SK-N-SH (cell line): ENCODE measurements at regions not wholly inside any gene's neighbourhood (a gene's known extent, or its start where the extent isn't known, plus 50 kb on each side); places are given as distances from the start of the nearest gene placed in this dataset.

ENCODE experiments used
- CTCF ChIA-PET: fragments of 300-600, 350-600 bp; formaldehyde crosslinking; extraction: SDS; loops from one replicate; lab custom pipeline; 2021; lab: Yijun Ruan, JAX
- POLR2A ChIA-PET: fragments of 350-600 bp; sonication (Branson Sonifier 250); formaldehyde crosslinking; extraction: SDS; loops from one replicate; lab custom pipeline; 2020; ENCODE audit warnings: antibody characterized with exemption, inconsistent platforms; lab: Yijun Ruan, JAX
- DNase-seq: peaks from one replicate; pipeline ENCODE4 v3.0.0; 2012
- H2AFZ ChIP-seq: fragments of 200-600 bp; sonication (generic); 2 replicates; pipeline ENCODE4 v1.8.1; 2016; ENCODE audit warnings: antibody characterized with exemption, mild to moderate bottlenecking, low read depth
- H3F3A ChIP-seq: fragments of 200-600 bp; sonication (generic); replicated peaks from 2 replicates; pipeline ENCODE3; 2016; ENCODE audit warnings: antibody characterized with exemption, mild to moderate bottlenecking; ENCODE audit not compliant: insufficient read depth
- H3K27ac ChIP-seq, 2 experiments: fragments of 200-500 bp in 1 of 2; fragments of 200-600 bp in 1 of 2; sonication (Bioruptor generic) in 1 of 2; sonication (generic), shearing (Covaris generic) in 1 of 2; 2 replicates each; pipeline versions ENCODE4 v1.5.1 to v1.6.1; 2014 to 2016; ENCODE audit warnings: low read depth in 2 of 2, inconsistent platforms in 1 of 2, low read length in 1 of 2, mild to moderate bottlenecking in 1 of 2, mixed read lengths in 1 of 2
- H3K27me3 ChIP-seq: fragments of 200-600 bp; sonication (generic), shearing (Covaris generic); 2 replicates; pipeline ENCODE4 v1.6.1; 2016; ENCODE audit warnings: mixed run types; ENCODE audit not compliant: insufficient read depth
- H3K36me3 ChIP-seq, 2 experiments: fragments of 200-500 bp in 1 of 2; fragments of 200-600 bp in 1 of 2; sonication (Bioruptor generic) in 1 of 2; sonication (generic) in 1 of 2; replicated peaks in 1 of 2; 2 replicates each; pipeline versions ENCODE3 to v1.5.1; 2014 to 2016; ENCODE audit warnings: low read length in 1 of 2, mild to moderate bottlenecking in 1 of 2; ENCODE audit not compliant: insufficient read depth in 2 of 2, control insufficient read depth in 1 of 2
- H3K4me1 ChIP-seq, 2 experiments: fragments of 200-500 bp in 1 of 2; fragments of 200-600 bp in 1 of 2; sonication (Bioruptor generic) in 1 of 2; sonication (generic), shearing (Covaris generic) in 1 of 2; 2 replicates each; pipeline versions ENCODE4 v1.5.1 to v1.6.1; 2014 to 2016; ENCODE audit warnings: low read depth in 1 of 2, low read length in 1 of 2, mixed run types in 1 of 2; ENCODE audit not compliant: insufficient read depth in 2 of 2, control insufficient read depth in 1 of 2
- H3K4me2 ChIP-seq: fragments of 200-600 bp; sonication (generic), shearing (Covaris generic); 2 replicates; pipeline ENCODE4 v1.6.1; 2017; ENCODE audit warnings: mixed run types
- H3K4me3 ChIP-seq, 2 experiments: fragments of 200-500 bp in 1 of 2; fragments of 200-600 bp in 1 of 2; sonication (Bioruptor generic) in 1 of 2; sonication (generic), shearing (Covaris generic) in 1 of 2; 2 replicates each; pipeline versions ENCODE4 v1.5.1 to v1.8.1; 2014 to 2016; ENCODE audit warnings: low read depth in 2 of 2, inconsistent platforms in 1 of 2, low read length in 1 of 2, mild to moderate bottlenecking in 1 of 2, mixed read lengths in 1 of 2, moderate library complexity in 1 of 2
- H3K79me2 ChIP-seq: fragments of 200-600 bp; sonication (generic); 2 replicates; pipeline ENCODE4 v1.8.1; 2017; ENCODE audit warnings: mild to moderate bottlenecking; ENCODE audit not compliant: insufficient read depth
- H3K9ac ChIP-seq: fragments of 200-600 bp; sonication (generic); 2 replicates; pipeline ENCODE4 v1.6.1; 2017; ENCODE audit warnings: mixed run types
- H3K9me2 ChIP-seq: fragments of 200-600 bp; sonication (generic); 2 replicates; pipeline ENCODE4 v1.6.1; 2017; ENCODE audit warnings: mixed run types
- H3K9me3 ChIP-seq: fragments of 200-600 bp; sonication (generic); 2 replicates; pipeline ENCODE4 v1.6.1; 2017; ENCODE audit warnings: mixed run types, mild to moderate bottlenecking, moderate library complexity
- H4K20me1 ChIP-seq: fragments of 200-600 bp; sonication (generic); 2 replicates; pipeline ENCODE4 v1.6.1; 2017; ENCODE audit warnings: mild to moderate bottlenecking, mixed run types; ENCODE audit not compliant: insufficient read depth
- EP300 ChIP-seq, 2 experiments: IDR thresholded peaks; 2 replicates each; pipeline versions ENCODE4 v1.4.0 to v1.6.1; 2012; ENCODE audit warnings: borderline replicate concordance in 1 of 2, low read depth in 1 of 2, low read length in 1 of 2
- EZH2phosphoT487 ChIP-seq: fragments of 200-600 bp; sonication (generic); IDR thresholded peaks from 2 replicates; pipeline ENCODE4 v1.6.1; 2017; ENCODE audit warnings: low read depth, mixed run types, mild to moderate bottlenecking, antibody characterized with exemption, moderate library complexity, borderline replicate concordance
- FOXM1 ChIP-seq: IDR thresholded peaks from 2 replicates; pipeline ENCODE4 v1.4.0; 2012; ENCODE audit warnings: low read depth, mild to moderate bottlenecking
- GABPA ChIP-seq: IDR thresholded peaks from 2 replicates; pipeline ENCODE4 v1.4.0; 2012; ENCODE audit warnings: low read depth, mild to moderate bottlenecking
- MXI1 ChIP-seq: IDR thresholded peaks from 2 replicates; pipeline ENCODE4 v1.6.1; 2012; ENCODE audit warnings: mild to moderate bottlenecking, low read depth, low read length, improper control_type of control experiment
- NRF1 ChIP-seq: IDR thresholded peaks from 2 replicates; pipeline ENCODE4 v1.6.1; 2012; ENCODE audit warnings: low read depth, mild to moderate bottlenecking, low read length
- POLR2AphosphoS5 ChIP-seq: IDR thresholded peaks from 2 replicates; pipeline ENCODE4 v1.6.1; 2012; ENCODE audit warnings: low read depth, low read length
- RCOR1 ChIP-seq: fragments of 150-350 bp; IDR thresholded peaks from 2 replicates; pipeline ENCODE4 v1.6.1; 2017; ENCODE audit warnings: antibody characterized with exemption, low read length
- SIN3A ChIP-seq: IDR thresholded peaks from 2 replicates; pipeline ENCODE4 v1.6.1; 2012; ENCODE audit warnings: low read depth, mild to moderate bottlenecking, low read length, moderate library complexity, borderline replicate concordance
- SMC3 ChIP-seq: IDR thresholded peaks from 2 replicates; pipeline ENCODE4 v1.6.1; 2012; ENCODE audit warnings: low read depth, low read length, improper control_type of control experiment
- TAF1 ChIP-seq: IDR thresholded peaks from 2 replicates; pipeline ENCODE4 v1.6.1; 2012; ENCODE audit warnings: low read depth, mild to moderate bottlenecking, low read length, moderate library complexity, borderline replicate concordance
- TCF12 ChIP-seq: IDR thresholded peaks from 2 replicates; pipeline ENCODE4 v1.4.0; 2012
- TEAD4 ChIP-seq: IDR thresholded peaks from 2 replicates; pipeline ENCODE4 v1.4.0; 2012; ENCODE audit warnings: mild to moderate bottlenecking, borderline replicate concordance; ENCODE audit not compliant: insufficient read depth
- YY1 ChIP-seq: IDR thresholded peaks from 2 replicates; pipeline ENCODE4 v1.4.0; 2012; ENCODE audit warnings: low read depth, mild to moderate bottlenecking
- WGBS: methylation state at CpG from one replicate; pipeline ENCODE4 v1.1.6; 2017; ENCODE audit warnings: low lambda C conversion rate; 5-methylcytosine and 5-hydroxymethylcytosine counted together
- TF ChIP-seq, protein P1 (sequence below): fragments of 200-600 bp; sonication (generic); IDR thresholded peaks from 2 replicates; pipeline ENCODE4 v1.6.1; 2017; ENCODE audit warnings: antibody characterized with exemption, mild to moderate bottlenecking, moderate library complexity
- TF ChIP-seq, protein P2 (sequence below): IDR thresholded peaks from 2 replicates; pipeline ENCODE4 v1.4.0; 2012; ENCODE audit warnings: low read depth
- TF ChIP-seq, protein P3 (sequence below): fragments of 150-350 bp; IDR thresholded peaks from 2 replicates; pipeline ENCODE4 v1.6.1; 2016; ENCODE audit warnings: mild to moderate bottlenecking, low read depth, low read length
- TF ChIP-seq, protein P4 (sequence below): fragments of 150-350 bp; IDR thresholded peaks from 2 replicates; pipeline ENCODE4 v1.6.1; 2017; ENCODE audit warnings: antibody characterized with exemption, low read length, low read depth, borderline replicate concordance
- TF ChIP-seq, protein P5 (sequence below): IDR thresholded peaks from 2 replicates; pipeline ENCODE4; 2012
- TF ChIP-seq, protein P6 (sequence below): IDR thresholded peaks from 2 replicates; pipeline ENCODE4 v1.4.0; 2012; ENCODE audit warnings: low read depth, borderline replicate concordance
- TF ChIP-seq, protein P7 (sequence below): IDR thresholded peaks from 2 replicates; pipeline ENCODE4 v1.6.1; 2012; ENCODE audit warnings: mild to moderate bottlenecking, low read depth, low read length, moderate library complexity

DNA sequence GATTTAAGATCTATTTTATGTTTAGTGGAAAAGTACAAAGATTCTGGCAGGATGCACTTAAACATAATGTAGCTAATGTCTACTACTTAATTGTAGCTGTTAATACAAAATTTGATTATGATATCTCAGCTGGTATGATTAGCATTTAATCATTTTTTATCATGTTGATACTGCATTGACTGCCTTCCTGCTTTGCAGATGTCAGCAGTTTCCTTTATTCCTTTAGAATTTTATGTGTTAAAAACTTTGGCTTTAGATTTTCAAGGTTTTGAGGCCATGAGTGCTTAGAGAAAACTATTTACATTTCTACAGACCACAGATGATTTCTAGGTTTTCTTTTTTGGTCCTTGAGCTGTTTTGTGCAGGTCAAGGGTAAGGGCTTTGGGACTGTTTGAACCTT, 152.2 kb downstream of the ZNF326 start (continued):
- TF ChIP-seq TAF1 = no peak

DNA sequence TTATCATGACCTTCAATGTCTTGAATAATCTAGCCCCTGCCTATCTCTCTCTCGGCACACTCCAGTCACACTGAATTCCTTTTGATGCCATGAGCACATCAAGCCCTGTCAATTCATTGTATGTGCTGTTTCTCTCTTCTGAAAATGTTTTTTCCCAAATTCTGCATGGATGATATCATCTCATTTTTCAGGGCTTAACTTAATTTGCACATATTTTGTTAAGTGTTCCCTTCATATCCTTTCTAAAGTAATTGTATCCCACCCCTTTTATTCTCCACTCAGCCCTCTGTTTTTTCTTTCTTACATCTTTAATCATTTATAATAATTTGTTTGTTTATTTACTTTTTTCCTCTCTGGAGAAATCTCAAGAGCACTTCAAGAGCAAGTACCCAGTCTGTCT, 149.9 kb downstream of the ZNF326 start:
- CTCF ChIA-PET = interaction anchor here (1.5 kb wide), 1 partner anchor 11 kb away, joined by 5 read pairs; no protein-coding TSS in a partner anchor
- Histone ChIP-seq H3K36me3 (no peaks in the 10 kb centered on the region), H3K4me2 (no peak overlapping the region), H3K9ac (no peak overlapping the region), H3K27me3 (no peaks in the 10 kb centered on the region), H2AFZ (no peak overlapping the region), H4K20me1 (no peaks in the 10 kb centered on the region), H3F3A (no peaks in the 10 kb centered on the region), H3K9me3 (no peaks in the 10 kb centered on the region), H3K4me1 (no peaks in the 10 kb centered on the region; a peak in 1 of 4 replicates), H3K79me2 (no peaks in the 10 kb centered on the region), H3K27ac (no peak overlapping the region), H3K4me3 (no peak overlapping the region), H3K9me2 (no peaks in the 10 kb centered on the region)
- 0% methylated on average over 1 of the region's 1 CpG for WGBS
- POLR2A ChIA-PET = no interaction called here
- TF ChIP-seq, protein P1, sequence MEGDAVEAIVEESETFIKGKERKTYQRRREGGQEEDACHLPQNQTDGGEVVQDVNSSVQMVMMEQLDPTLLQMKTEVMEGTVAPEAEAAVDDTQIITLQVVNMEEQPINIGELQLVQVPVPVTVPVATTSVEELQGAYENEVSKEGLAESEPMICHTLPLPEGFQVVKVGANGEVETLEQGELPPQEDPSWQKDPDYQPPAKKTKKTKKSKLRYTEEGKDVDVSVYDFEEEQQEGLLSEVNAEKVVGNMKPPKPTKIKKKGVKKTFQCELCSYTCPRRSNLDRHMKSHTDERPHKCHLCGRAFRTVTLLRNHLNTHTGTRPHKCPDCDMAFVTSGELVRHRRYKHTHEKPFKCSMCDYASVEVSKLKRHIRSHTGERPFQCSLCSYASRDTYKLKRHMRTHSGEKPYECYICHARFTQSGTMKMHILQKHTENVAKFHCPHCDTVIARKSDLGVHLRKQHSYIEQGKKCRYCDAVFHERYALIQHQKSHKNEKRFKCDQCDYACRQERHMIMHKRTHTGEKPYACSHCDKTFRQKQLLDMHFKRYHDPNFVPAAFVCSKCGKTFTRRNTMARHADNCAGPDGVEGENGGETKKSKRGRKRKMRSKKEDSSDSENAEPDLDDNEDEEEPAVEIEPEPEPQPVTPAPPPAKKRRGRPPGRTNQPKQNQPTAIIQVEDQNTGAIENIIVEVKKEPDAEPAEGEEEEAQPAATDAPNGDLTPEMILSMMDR = no peak
- no peak for TF ChIP-seq SMC3
- no peak for TF ChIP-seq FOXM1
- TF ChIP-seq TEAD4 = no peak
- TF ChIP-seq, protein P2, sequence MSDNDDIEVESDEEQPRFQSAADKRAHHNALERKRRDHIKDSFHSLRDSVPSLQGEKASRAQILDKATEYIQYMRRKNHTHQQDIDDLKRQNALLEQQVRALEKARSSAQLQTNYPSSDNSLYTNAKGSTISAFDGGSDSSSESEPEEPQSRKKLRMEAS = no peak
- TF ChIP-seq NRF1 = no peak
- TF ChIP-seq SIN3A = no peak
- no peak for TF ChIP-seq YY1
- TF ChIP-seq, protein P3, sequence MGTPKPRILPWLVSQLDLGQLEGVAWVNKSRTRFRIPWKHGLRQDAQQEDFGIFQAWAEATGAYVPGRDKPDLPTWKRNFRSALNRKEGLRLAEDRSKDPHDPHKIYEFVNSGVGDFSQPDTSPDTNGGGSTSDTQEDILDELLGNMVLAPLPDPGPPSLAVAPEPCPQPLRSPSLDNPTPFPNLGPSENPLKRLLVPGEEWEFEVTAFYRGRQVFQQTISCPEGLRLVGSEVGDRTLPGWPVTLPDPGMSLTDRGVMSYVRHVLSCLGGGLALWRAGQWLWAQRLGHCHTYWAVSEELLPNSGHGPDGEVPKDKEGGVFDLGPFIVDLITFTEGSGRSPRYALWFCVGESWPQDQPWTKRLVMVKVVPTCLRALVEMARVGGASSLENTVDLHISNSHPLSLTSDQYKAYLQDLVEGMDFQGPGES = no peak
- no peak for TF ChIP-seq MXI1
- TF ChIP-seq EP300 (IDR thresholded peaks at IDR 0.05; ENCODE audit: borderline replicate concordance in 1 of 2, low read depth in 1 of 2, low read length in 1 of 2) = no peak
- no peak for TF ChIP-seq POLR2AphosphoS5
- TF ChIP-seq GABPA = no peak
- TF ChIP-seq, protein P4, sequence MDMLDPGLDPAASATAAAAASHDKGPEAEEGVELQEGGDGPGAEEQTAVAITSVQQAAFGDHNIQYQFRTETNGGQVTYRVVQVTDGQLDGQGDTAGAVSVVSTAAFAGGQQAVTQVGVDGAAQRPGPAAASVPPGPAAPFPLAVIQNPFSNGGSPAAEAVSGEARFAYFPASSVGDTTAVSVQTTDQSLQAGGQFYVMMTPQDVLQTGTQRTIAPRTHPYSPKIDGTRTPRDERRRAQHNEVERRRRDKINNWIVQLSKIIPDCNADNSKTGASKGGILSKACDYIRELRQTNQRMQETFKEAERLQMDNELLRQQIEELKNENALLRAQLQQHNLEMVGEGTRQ = no peak
- TF ChIP-seq TCF12 = no peak
- TF ChIP-seq, protein P5, sequence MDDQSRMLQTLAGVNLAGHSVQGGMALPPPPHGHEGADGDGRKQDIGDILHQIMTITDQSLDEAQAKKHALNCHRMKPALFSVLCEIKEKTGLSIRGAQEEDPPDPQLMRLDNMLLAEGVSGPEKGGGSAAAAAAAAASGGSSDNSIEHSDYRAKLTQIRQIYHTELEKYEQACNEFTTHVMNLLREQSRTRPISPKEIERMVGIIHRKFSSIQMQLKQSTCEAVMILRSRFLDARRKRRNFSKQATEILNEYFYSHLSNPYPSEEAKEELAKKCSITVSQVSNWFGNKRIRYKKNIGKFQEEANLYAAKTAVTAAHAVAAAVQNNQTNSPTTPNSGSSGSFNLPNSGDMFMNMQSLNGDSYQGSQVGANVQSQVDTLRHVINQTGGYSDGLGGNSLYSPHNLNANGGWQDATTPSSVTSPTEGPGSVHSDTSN = no peak
- TF ChIP-seq, protein P6, sequence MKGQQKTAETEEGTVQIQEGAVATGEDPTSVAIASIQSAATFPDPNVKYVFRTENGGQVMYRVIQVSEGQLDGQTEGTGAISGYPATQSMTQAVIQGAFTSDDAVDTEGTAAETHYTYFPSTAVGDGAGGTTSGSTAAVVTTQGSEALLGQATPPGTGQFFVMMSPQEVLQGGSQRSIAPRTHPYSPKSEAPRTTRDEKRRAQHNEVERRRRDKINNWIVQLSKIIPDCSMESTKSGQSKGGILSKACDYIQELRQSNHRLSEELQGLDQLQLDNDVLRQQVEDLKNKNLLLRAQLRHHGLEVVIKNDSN = no peak
- no peak for TF ChIP-seq RCOR1
- no peak for TF ChIP-seq EZH2phosphoT487
- TF ChIP-seq, protein P7, sequence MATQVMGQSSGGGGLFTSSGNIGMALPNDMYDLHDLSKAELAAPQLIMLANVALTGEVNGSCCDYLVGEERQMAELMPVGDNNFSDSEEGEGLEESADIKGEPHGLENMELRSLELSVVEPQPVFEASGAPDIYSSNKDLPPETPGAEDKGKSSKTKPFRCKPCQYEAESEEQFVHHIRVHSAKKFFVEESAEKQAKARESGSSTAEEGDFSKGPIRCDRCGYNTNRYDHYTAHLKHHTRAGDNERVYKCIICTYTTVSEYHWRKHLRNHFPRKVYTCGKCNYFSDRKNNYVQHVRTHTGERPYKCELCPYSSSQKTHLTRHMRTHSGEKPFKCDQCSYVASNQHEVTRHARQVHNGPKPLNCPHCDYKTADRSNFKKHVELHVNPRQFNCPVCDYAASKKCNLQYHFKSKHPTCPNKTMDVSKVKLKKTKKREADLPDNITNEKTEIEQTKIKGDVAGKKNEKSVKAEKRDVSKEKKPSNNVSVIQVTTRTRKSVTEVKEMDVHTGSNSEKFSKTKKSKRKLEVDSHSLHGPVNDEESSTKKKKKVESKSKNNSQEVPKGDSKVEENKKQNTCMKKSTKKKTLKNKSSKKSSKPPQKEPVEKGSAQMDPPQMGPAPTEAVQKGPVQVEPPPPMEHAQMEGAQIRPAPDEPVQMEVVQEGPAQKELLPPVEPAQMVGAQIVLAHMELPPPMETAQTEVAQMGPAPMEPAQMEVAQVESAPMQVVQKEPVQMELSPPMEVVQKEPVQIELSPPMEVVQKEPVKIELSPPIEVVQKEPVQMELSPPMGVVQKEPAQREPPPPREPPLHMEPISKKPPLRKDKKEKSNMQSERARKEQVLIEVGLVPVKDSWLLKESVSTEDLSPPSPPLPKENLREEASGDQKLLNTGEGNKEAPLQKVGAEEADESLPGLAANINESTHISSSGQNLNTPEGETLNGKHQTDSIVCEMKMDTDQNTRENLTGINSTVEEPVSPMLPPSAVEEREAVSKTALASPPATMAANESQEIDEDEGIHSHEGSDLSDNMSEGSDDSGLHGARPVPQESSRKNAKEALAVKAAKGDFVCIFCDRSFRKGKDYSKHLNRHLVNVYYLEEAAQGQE = no peak
- DNase-seq = no peak
